GM12878 (cell line): ENCODE measurements at regions not wholly inside any gene's neighbourhood (a gene's known extent, or its start where the extent isn't known, plus 50 kb on each side); places are given as distances from the start of the nearest gene placed in this dataset.

Experiments used
- ATAC-seq: fragments of 200-7000 bp; cut with Tn5 transposase; 3 replicates; pipeline ENCODE4 v1.9.1; 2020; ENCODE audit warnings: mild to moderate bottlenecking, moderate library complexity
- BruUV-seq: library from RNA; stranded (reverse); fragments of 400-500 nt; replicated peaks from 2 replicates; lab custom pipeline; 2021; lab: Mats Ljungman, UMichigan
- CTCF ChIA-PET: fragments of 300-600 bp; sonication (Branson Sonifier 250); formaldehyde crosslinking; extraction: SDS; loops from one replicate; lab custom pipeline; 2021; ENCODE audit warnings: inconsistent platforms; lab: Yijun Ruan, JAX
- POLR2A ChIA-PET: fragments of 350-600 bp; formaldehyde crosslinking; extraction: SDS; loops from one replicate; lab custom pipeline; 2021; ENCODE audit warnings: inconsistent platforms; lab: Charles Lee
- RAD21 ChIA-PET: fragments of 300-600 bp; sonication (Branson Sonifier 250); formaldehyde crosslinking; loops from one replicate; lab custom pipeline; 2023; ENCODE audit warnings: antibody characterized with exemption; ENCODE audit not compliant: unreplicated experiment; lab: Charles Lee
- SMC1A ChIA-PET: fragments of 300-600 bp; sonication (Branson Sonifier 250); formaldehyde crosslinking; loops from one replicate; lab custom pipeline; 2023; ENCODE audit not compliant: unreplicated experiment, uncharacterized antibody; lab: Charles Lee
- DNase-seq: peaks from one replicate; pipeline ENCODE4 v3.0.0-alpha.2; 2011; ENCODE audit warnings: low read depth, low spot score
- FAIRE-seq: peaks from 3 replicates; lab custom pipeline; 2011; peaks lifted over from hg19 to GRCh38; lab: Jason Lieb, UNC
- H2AFZ ChIP-seq: 2 replicates; pipeline ENCODE4 v1.6.0; 2011; ENCODE audit warnings: low read depth, low read length, control low read depth; ENCODE audit not compliant: control insufficient read depth
- H3K27ac ChIP-seq: 2 replicates; pipeline ENCODE4 v1.5.1; 2011; ENCODE audit warnings: control low read depth; ENCODE audit not compliant: control insufficient read depth, insufficient read depth
- H3K27me3 ChIP-seq, 2 experiments: replicated peaks in 1 of 2; 2 replicates each; pipeline versions ENCODE4 v1.6.0 to v1.6.1; 2011; ENCODE audit warnings: low read length in 1 of 2; ENCODE audit not compliant: control insufficient read depth in 2 of 2, insufficient read depth in 2 of 2
- H3K36me3 ChIP-seq, 2 experiments: 2 replicates each; pipeline ENCODE4 v1.5.1; 2011; ENCODE audit warnings: low read length in 1 of 2; ENCODE audit not compliant: control insufficient read depth in 2 of 2, insufficient read depth in 2 of 2
- H3K4me1 ChIP-seq: 2 replicates; pipeline ENCODE4 v1.6.1; 2011; ENCODE audit warnings: mild to moderate bottlenecking, low read length, moderate library complexity, mixed read lengths; ENCODE audit not compliant: control insufficient read depth, insufficient read depth
- H3K4me2 ChIP-seq: 2 replicates; pipeline ENCODE4 v1.6.0; 2011; ENCODE audit warnings: control low read depth; ENCODE audit not compliant: control insufficient read depth, insufficient read depth
- H3K4me3 ChIP-seq: fragments of 200-600 bp; sonication (generic); 2 replicates; pipeline ENCODE4 v1.5.1; 2016
- H3K79me2 ChIP-seq: 2 replicates; pipeline ENCODE4 v1.6.0; 2011; ENCODE audit warnings: low read length; ENCODE audit not compliant: control insufficient read depth, insufficient read depth
- H3K9ac ChIP-seq: 2 replicates; pipeline ENCODE4 v1.8.0; 2011; ENCODE audit warnings: low read length, control low read depth, mixed read lengths; ENCODE audit not compliant: control insufficient read depth, insufficient read depth
- H3K9me3 ChIP-seq: replicated peaks from 3 replicates; pipeline ENCODE4 v1.5.1; 2011; ENCODE audit warnings: mild to moderate bottlenecking, low read length; ENCODE audit not compliant: control insufficient read depth, insufficient read depth
- H4K20me1 ChIP-seq: 2 replicates; pipeline ENCODE4 v1.6.0; 2011; ENCODE audit not compliant: control insufficient read depth, insufficient read depth
- ASH2L ChIP-seq: fragments of 300-600, 200-600 bp; sonication (generic); IDR thresholded peaks from 2 replicates; pipeline ENCODE4 v1.6.1; 2017; ENCODE audit warnings: low read depth, mild to moderate bottlenecking, borderline replicate concordance
- CBX5 ChIP-seq: sonication (generic); IDR thresholded peaks from 2 replicates; pipeline ENCODE4 v1.6.1; 2016; ENCODE audit warnings: low read depth, moderate library complexity, mild to moderate bottlenecking, inconsistent platforms
- CEBPZ ChIP-seq: fragments of 150-350 bp; IDR thresholded peaks from 2 replicates; pipeline ENCODE4 v1.6.1; 2016; ENCODE audit warnings: low read depth, low read length
- FOXK2 ChIP-seq: fragments of 450-650 bp; IDR thresholded peaks from 2 replicates; pipeline ENCODE4 v1.6.1; 2017; ENCODE audit warnings: mild to moderate bottlenecking, moderate library complexity
- IKZF2 ChIP-seq, 2 experiments: fragments of 450-650 bp; IDR thresholded peaks; 2 replicates each; pipeline ENCODE4 v1.6.1; 2017; ENCODE audit warnings: mild to moderate bottlenecking in 2 of 2, moderate library complexity in 2 of 2
- IRF5 ChIP-seq: fragments of 450-650 bp; IDR thresholded peaks from 2 replicates; pipeline ENCODE4 v1.6.1; 2017; ENCODE audit warnings: borderline replicate concordance
- LARP7 ChIP-seq: fragments of 450-650 bp; IDR thresholded peaks from 2 replicates; pipeline ENCODE4 v1.6.1; 2017; ENCODE audit warnings: mild to moderate bottlenecking
- MYC ChIP-seq: IDR thresholded peaks from 2 replicates; pipeline ENCODE4 v1.6.1; 2011; ENCODE audit warnings: mild to moderate bottlenecking, low read length, moderate library complexity, inconsistent platforms; ENCODE audit not compliant: insufficient read depth, insufficient replicate concordance, insufficient read length, severe bottlenecking
- NFXL1 ChIP-seq: fragments of 450-650 bp; IDR thresholded peaks from 2 replicates; pipeline ENCODE4 v1.6.1; 2017; ENCODE audit warnings: antibody characterized with exemption, mild to moderate bottlenecking, borderline replicate concordance
- NFYB ChIP-seq: IDR thresholded peaks from 2 replicates; pipeline ENCODE4 v1.6.1; 2011; ENCODE audit warnings: low read depth, mild to moderate bottlenecking, low read length, improper control_type of control experiment, moderate library complexity; ENCODE audit not compliant: insufficient read depth
- POU2F2 ChIP-seq: IDR thresholded peaks from 3 replicates; pipeline ENCODE4 v1.6.1; 2011; ENCODE audit warnings: low read depth, mild to moderate bottlenecking, low read length, borderline replicate concordance
- PRDM15 ChIP-seq: fragments of 450-650 bp; formaldehyde crosslinking; IDR thresholded peaks from 2 replicates; pipeline ENCODE4 v1.4.0; 2020; ENCODE audit warnings: mild to moderate bottlenecking, moderate library complexity
- RAD21 ChIP-seq: IDR thresholded peaks from 2 replicates; pipeline ENCODE4 v1.6.1; 2011; ENCODE audit warnings: mild to moderate bottlenecking, low read depth, low read length, moderate library complexity; ENCODE audit not compliant: insufficient read depth
- RCOR1 ChIP-seq: conservative IDR thresholded peaks from 2 replicates; pipeline ENCODE4 v1.6.1; 2012; ENCODE audit warnings: low read depth, low read length, improper control_type of control experiment
- RELA ChIP-seq: fragments of 450-650 bp; IDR thresholded peaks from 2 replicates; pipeline ENCODE4 v1.8.0; 2014; ENCODE audit warnings: borderline replicate concordance; ENCODE audit not compliant: partially characterized antibody
- STAT1 ChIP-seq: fragments of 450-650 bp; conservative IDR thresholded peaks from 2 replicates; pipeline ENCODE4 v1.6.1; 2014; ENCODE audit warnings: antibody characterized with exemption, mild to moderate bottlenecking
- TCF7 ChIP-seq: IDR thresholded peaks from 2 replicates; pipeline ENCODE4 v1.6.1; 2014; ENCODE audit warnings: antibody characterized with exemption, borderline replicate concordance
- ZZZ3 ChIP-seq: IDR thresholded peaks from 2 replicates; pipeline ENCODE4 v1.6.1; 2011; ENCODE audit warnings: low read depth; ENCODE audit not compliant: control insufficient read depth, insufficient read length
- WGBS: methylation state at CpG from one replicate; pipeline ENCODE4 v1.1.6; 2016; ENCODE audit warnings: low lambda C conversion rate; ENCODE audit not compliant: insufficient replicate concordance, insufficient coverage; ENCODE audit errors: missing lambda C conversion rate; 5-methylcytosine and 5-hydroxymethylcytosine counted together
- in situ Hi-C: fragments of 300-500 bp; cut with MboI; formaldehyde crosslinking; loops from 9 replicates; pipeline ENCODE4 v1.14.3; 2018; ENCODE audit warnings: mixed read lengths
- intact Hi-C: fragments of 100-400 bp; cut with micrococcal nuclease; formaldehyde crosslinking; loops from one replicate; pipeline ENCODE4 v1.14.2; 2022; ENCODE audit not compliant: unreplicated experiment

GRCh38 chr3:194886836-194887235, 201.2 kb downstream of the FAM43A start:
- Histone ChIP-seq H2AFZ (no peak overlapping the region), H3K27me3 (no peaks in the 10 kb centered on the region), H4K20me1 (no peaks in the 10 kb centered on the region)
- no TSS peak for BruUV-seq
- FAIRE-seq, result no peak
- no peak for TF ChIP-seq STAT1
- TF ChIP-seq LARP7, result no peak
- TF ChIP-seq NFXL1, result no peak
- TF ChIP-seq IRF5, result no peak
- TF ChIP-seq ZZZ3, result no peak
- TF ChIP-seq TCF7, result no peak
- no peak for TF ChIP-seq FOXK2
- no peak for TF ChIP-seq ASH2L
- TF ChIP-seq PRDM15 (CRISPR knock-in tag), result no peak
- TF ChIP-seq RAD21, result no peak
- no peak for TF ChIP-seq CBX5
- no peak for TF ChIP-seq IKZF2 (IDR thresholded peaks at IDR 0.05)
- TF ChIP-seq MYC, result no peak
- no peak for TF ChIP-seq RELA
- no peak for TF ChIP-seq CEBPZ
- TF ChIP-seq NFYB, result no peak
- no peak for TF ChIP-seq POU2F2
- no peak for TF ChIP-seq RCOR1
- TF ChIP-seq, all 136 proteins: peak for 0
- POLR2A ChIA-PET, result no interaction called here
- SMC1A ChIA-PET, result no interaction called here
- no peaks in the 10 kb centered on the region for H3K4me1 ChIP-seq
- H3K36me3 ChIP-seq, result no peaks in the 10 kb centered on the region
- whole genome bisulfite sequencing, result 67% methylated on average over 2 of the region's 2 CpGs
- CTCF ChIA-PET, result no interaction called here
- intact Hi-C loops (no loop called here), in situ Hi-C loops (no loop called here)
- H3K4me3 ChIP-seq, result no peak overlapping the region
- RAD21 ChIA-PET, result no interaction called here
- ATAC-seq (no peak), DNase-seq (no peak)
- H3K9ac ChIP-seq, result no peak overlapping the region
- H3K79me2 ChIP-seq, result no peaks in the 10 kb centered on the region
- peaks cover 3% of the 10 kb centered on the region; the same call in 1 of the 3 replicates for H3K9me3 ChIP-seq
- H3K27ac ChIP-seq, result no peak overlapping the region
- no peak overlapping the region for H3K4me2 ChIP-seq
